OCI-LY1 (cell line): ENCODE measurements at regions not wholly inside any gene's neighbourhood (a gene's known extent, or its start where the extent isn't known, plus 50 kb on each side); places are given as distances from the start of the nearest gene placed in this dataset.

Experiments used
- CTCF ChIP-seq: fragments of 200-600 bp; sonication (generic), shearing (Covaris generic); IDR thresholded peaks from 2 replicates; pipeline ENCODE4 v1.5.1; 2017; ENCODE audit warnings: mild to moderate bottlenecking, antibody characterized with exemption, low read length, moderate library complexity, mixed read lengths
- EZH2 ChIP-seq: fragments of 200-600 bp; sonication (generic), shearing (Covaris generic); IDR thresholded peaks from 2 replicates; pipeline ENCODE4 v1.8.0; 2017; ENCODE audit warnings: borderline replicate concordance, mixed run types, mild to moderate bottlenecking, antibody characterized with exemption, low read length, moderate library complexity, mixed read lengths

GRCh38 chr17:34519282-34519681 is 60.1 kb upstream of the TMEM132E start:
- peak; percentile 61 for TF ChIP-seq CTCF
- no peak for TF ChIP-seq EZH2
